ENCODE measurements at regions not wholly inside any gene's neighbourhood (a gene's known extent, or its start where the extent isn't known, plus 50 kb on each side); places are given as distances from the start of the nearest gene placed in this dataset.

DNA sequence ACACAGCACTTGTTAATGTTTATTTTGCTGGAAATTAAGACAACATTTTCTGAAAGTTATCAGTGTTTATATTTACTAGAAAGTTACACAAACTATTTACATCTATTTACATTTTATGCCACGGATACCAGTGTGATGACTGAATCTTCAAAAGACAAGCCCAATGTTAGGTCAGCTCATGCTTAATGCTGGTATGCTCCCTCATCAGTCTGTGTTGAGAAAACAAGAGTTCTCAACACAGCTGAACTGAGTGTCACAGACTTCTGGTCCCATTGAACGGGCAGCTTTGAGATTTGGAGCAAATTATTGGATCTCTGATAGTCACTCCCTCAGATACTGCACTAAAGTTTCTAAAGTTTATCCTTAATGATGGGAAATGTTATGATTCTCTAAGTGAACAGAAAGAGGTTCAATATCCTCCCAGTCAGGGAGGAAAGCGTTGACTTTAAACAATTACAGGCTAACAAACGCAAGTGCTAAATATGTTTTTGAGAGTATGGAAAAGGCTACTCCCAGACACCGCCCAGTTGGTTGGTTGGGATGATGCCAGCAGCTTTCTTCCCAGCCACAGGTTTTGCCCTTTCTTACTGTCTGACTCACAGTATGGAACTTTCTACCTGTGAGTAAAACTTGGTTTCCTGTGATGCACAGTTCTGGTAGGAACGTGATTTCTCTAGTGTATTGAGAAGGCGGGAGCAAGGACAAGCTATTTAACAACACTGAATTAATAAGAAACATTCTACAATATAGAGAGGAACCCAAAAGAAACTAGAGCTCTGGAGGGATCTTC lies 1293.6 kb upstream of the TENM3 start:
- no peaks in the 10 kb centered on the region for H3K27me3 ChIP-seq (ENCODE audit: control insufficient read depth in 1 of 2, insufficient read depth in 2 of 2, low read length in 2 of 2)
- H3K4me3 ChIP-seq (ENCODE audit: low read depth in 1 of 2, low read length in 2 of 2) = no peak overlapping the region
- no peaks in the 10 kb centered on the region for H3K36me3 ChIP-seq (ENCODE audit: control insufficient read depth in 1 of 2, insufficient read depth in 2 of 2, low read length in 2 of 2)
- H3K27ac ChIP-seq (ENCODE audit: low read depth, low read length) = no peak overlapping the region
- H3K4me1 ChIP-seq (ENCODE audit: control insufficient read depth in 1 of 2, insufficient read depth in 2 of 2, low read length in 2 of 2) = no peaks in the 10 kb centered on the region
- no peak overlapping the region for H3K9ac ChIP-seq (ENCODE audit: low read depth in 1 of 2, low read length in 2 of 2)
- no peaks in the 10 kb centered on the region for H3K9me3 ChIP-seq (ENCODE audit: control insufficient read depth in 1 of 2, low read length in 2 of 2)

GRCh38 chr4:180950377-180950776 lies 1292.8 kb upstream of the TENM3 start:
- H3K27me3 ChIP-seq (ENCODE audit: control insufficient read depth in 1 of 2, insufficient read depth in 2 of 2, low read length in 2 of 2) = no peaks in the 10 kb centered on the region
- no peaks in the 10 kb centered on the region for H3K9me3 ChIP-seq (ENCODE audit: control insufficient read depth in 1 of 2, low read length in 2 of 2)
- H3K4me3 ChIP-seq (ENCODE audit: low read depth in 1 of 2, low read length in 2 of 2) = no peak overlapping the region
- H3K36me3 ChIP-seq (ENCODE audit: control insufficient read depth in 1 of 2, insufficient read depth in 2 of 2, low read length in 2 of 2) = no peaks in the 10 kb centered on the region
- no peaks in the 10 kb centered on the region for H3K4me1 ChIP-seq (ENCODE audit: control insufficient read depth in 1 of 2, insufficient read depth in 2 of 2, low read length in 2 of 2)
- no peak overlapping the region for H3K9ac ChIP-seq (ENCODE audit: low read depth in 1 of 2, low read length in 2 of 2)
- no peak overlapping the region for H3K27ac ChIP-seq (ENCODE audit: low read depth, low read length)

DNA sequence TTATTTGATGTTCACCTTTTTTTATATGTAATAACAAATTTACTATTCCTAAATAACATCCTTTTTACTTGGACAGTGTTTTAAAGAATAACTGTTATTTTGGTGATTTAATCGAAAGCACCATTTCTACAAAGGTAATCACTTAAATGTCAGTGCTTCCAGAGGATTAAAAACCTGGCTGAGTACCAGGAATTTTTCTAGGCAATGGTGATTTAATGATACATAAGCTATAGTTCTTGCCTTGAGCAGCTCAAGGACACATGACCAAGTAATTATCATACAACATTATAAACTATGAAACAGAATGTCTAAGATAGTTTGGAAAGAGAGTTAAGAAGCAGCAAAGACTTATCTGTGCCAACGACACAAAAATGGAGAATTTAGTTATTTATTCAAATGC lies 1291.9 kb upstream of the TENM3 start:
- no peaks in the 10 kb centered on the region for H3K27me3 ChIP-seq (ENCODE audit: control insufficient read depth in 1 of 2, insufficient read depth in 2 of 2, low read length in 2 of 2)
- H3K4me1 ChIP-seq (ENCODE audit: control insufficient read depth in 1 of 2, insufficient read depth in 2 of 2, low read length in 2 of 2) = no peaks in the 10 kb centered on the region
- H3K9ac ChIP-seq (ENCODE audit: low read depth in 1 of 2, low read length in 2 of 2) = no peak overlapping the region
- H3K36me3 ChIP-seq (ENCODE audit: control insufficient read depth in 1 of 2, insufficient read depth in 2 of 2, low read length in 2 of 2) = no peaks in the 10 kb centered on the region
- no peaks in the 10 kb centered on the region for H3K9me3 ChIP-seq (ENCODE audit: control insufficient read depth in 1 of 2, low read length in 2 of 2)
- no peak overlapping the region for H3K4me3 ChIP-seq (ENCODE audit: low read depth in 1 of 2, low read length in 2 of 2)
- H3K27ac ChIP-seq (ENCODE audit: low read depth, low read length) = no peak overlapping the region

DNA sequence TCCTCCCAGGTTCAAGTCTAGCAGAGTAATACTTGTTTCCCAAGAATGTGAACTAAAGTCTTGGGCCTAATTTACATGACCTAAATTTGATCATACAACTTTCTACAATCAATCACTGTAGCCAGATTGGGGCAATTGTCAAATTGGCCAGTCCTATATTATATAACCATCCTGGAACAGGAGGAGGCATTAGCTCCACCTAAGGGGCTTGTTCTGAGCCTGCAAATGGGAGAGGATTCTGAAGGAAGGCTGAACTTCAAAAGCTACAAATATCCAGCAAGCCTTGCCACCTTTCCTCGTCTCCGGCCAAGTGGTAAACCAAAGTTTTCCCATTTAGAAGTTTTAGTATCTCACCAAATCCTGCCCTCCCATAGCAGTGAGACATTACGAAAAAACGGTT lies 1289.6 kb upstream of the TENM3 start:
- H3K36me3 ChIP-seq (ENCODE audit: control insufficient read depth in 1 of 2, insufficient read depth in 2 of 2, low read length in 2 of 2) = no peaks in the 10 kb centered on the region
- no peaks in the 10 kb centered on the region for H3K4me1 ChIP-seq (ENCODE audit: control insufficient read depth in 1 of 2, insufficient read depth in 2 of 2, low read length in 2 of 2)

GRCh38 chr4:180960743-180961401 lies 1282.3 kb upstream of the TENM3 start:
- no peaks in the 10 kb centered on the region for H3K9me3 ChIP-seq (ENCODE audit: control insufficient read depth in 1 of 2, low read length in 2 of 2)
- no peaks in the 10 kb centered on the region for H3K36me3 ChIP-seq (ENCODE audit: control insufficient read depth in 1 of 2, insufficient read depth in 2 of 2, low read length in 2 of 2)
- H3K27ac ChIP-seq (ENCODE audit: low read depth, low read length) = no peak overlapping the region
- no peaks in the 10 kb centered on the region for H3K4me1 ChIP-seq (ENCODE audit: control insufficient read depth in 1 of 2, insufficient read depth in 2 of 2, low read length in 2 of 2)
- H3K27me3 ChIP-seq (ENCODE audit: control insufficient read depth in 1 of 2, insufficient read depth in 2 of 2, low read length in 2 of 2) = no peaks in the 10 kb centered on the region
- H3K4me3 ChIP-seq (ENCODE audit: low read depth in 1 of 2, low read length in 2 of 2) = no peak overlapping the region
- no peak overlapping the region for H3K9ac ChIP-seq (ENCODE audit: low read depth in 1 of 2, low read length in 2 of 2)

More for the DNA sequence above, 1289.6 kb upstream of the TENM3 start:
- Histone ChIP-seq H3K27me3 (ENCODE audit: control insufficient read depth in 1 of 2, insufficient read depth in 2 of 2, low read length in 2 of 2) (no peaks in the 10 kb centered on the region), H3K4me3 (ENCODE audit: low read depth in 1 of 2, low read length in 2 of 2) (no peak overlapping the region), H3K9ac (ENCODE audit: low read depth in 1 of 2, low read length in 2 of 2) (no peak overlapping the region), H3K9me3 (ENCODE audit: control insufficient read depth in 1 of 2, low read length in 2 of 2) (no peaks in the 10 kb centered on the region), H3K27ac (ENCODE audit: low read depth, low read length) (no peak overlapping the region)

DNA sequence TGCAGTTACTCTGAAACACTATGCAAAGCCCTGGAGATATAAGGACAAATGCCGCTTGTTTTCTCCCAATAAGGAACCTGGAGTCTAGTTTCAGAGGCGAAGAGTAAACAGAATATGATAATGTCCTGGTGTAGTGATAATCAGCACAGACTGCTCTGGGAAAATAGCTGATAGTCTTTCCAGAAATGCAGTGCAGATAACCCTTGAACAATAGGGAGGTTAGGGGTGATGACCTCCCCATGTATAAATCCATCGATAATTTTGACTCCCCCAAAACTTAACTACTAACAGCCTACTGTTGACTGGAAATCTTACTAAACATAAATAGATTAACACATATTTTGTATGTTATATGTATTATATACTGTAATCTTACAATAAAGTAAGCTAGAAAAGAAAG lies 1280.9 kb upstream of the TENM3 start:
- H3K27ac ChIP-seq (ENCODE audit: low read depth, low read length) = no peak overlapping the region
- H3K9me3 ChIP-seq (ENCODE audit: control insufficient read depth in 1 of 2, low read length in 2 of 2) = no peaks in the 10 kb centered on the region
- H3K36me3 ChIP-seq (ENCODE audit: control insufficient read depth in 1 of 2, insufficient read depth in 2 of 2, low read length in 2 of 2) = no peaks in the 10 kb centered on the region

DNA sequence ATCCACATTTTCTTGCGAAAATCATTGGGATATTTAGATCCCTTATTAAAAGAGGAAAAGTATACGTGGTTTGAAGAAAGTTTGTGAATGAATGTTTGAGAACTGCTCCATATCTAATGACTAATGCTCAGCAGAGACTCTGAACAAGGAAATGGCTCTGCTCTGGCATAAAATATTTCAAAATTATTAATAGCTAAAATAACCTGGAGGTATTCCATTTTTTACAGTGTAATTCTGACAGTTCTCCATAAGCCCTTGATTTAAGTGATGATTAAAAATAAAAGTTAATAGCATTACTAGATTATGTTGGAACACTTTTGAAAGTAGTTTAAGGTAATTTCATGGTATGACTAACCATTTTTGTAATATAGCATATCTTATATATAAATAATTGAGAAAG lies 1276.9 kb upstream of the TENM3 start:
- Histone ChIP-seq H3K9me3 (ENCODE audit: control insufficient read depth in 1 of 2, low read length in 2 of 2) (no peaks in the 10 kb centered on the region), H3K4me1 (ENCODE audit: control insufficient read depth in 1 of 2, insufficient read depth in 2 of 2, low read length in 2 of 2) (no peaks in the 10 kb centered on the region), H3K27ac (ENCODE audit: low read depth, low read length) (no peak overlapping the region)

More for the DNA sequence above, 1280.9 kb upstream of the TENM3 start:
- no peaks in the 10 kb centered on the region for H3K4me1 ChIP-seq (ENCODE audit: control insufficient read depth in 1 of 2, insufficient read depth in 2 of 2, low read length in 2 of 2)
- no peaks in the 10 kb centered on the region for H3K27me3 ChIP-seq (ENCODE audit: control insufficient read depth in 1 of 2, insufficient read depth in 2 of 2, low read length in 2 of 2)
- no peak overlapping the region for H3K9ac ChIP-seq (ENCODE audit: low read depth in 1 of 2, low read length in 2 of 2)
- H3K4me3 ChIP-seq (ENCODE audit: low read depth in 1 of 2, low read length in 2 of 2) = no peak overlapping the region

DNA sequence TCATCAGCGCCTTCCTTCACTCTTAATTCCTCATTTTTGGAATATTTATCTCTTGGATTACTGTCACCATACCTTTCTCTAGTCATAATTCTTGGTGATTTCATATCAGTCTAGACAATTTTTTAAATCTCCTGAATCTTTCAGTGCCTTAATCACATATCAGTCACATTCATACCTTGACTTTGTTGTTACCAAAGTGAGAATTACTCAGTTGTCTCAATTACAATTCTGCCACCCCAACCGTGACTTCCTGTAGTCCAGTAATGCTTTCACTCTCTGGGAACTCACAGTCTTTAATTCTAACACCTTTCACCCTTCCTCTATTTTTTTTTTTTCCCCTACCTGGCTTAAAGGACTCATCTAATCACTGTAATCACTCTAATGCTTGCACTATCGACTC lies 1275.3 kb upstream of the TENM3 start:
- Histone ChIP-seq H3K9me3 (ENCODE audit: control insufficient read depth in 1 of 2, low read length in 2 of 2) (no peaks in the 10 kb centered on the region), H3K36me3 (ENCODE audit: control insufficient read depth in 1 of 2, insufficient read depth in 2 of 2, low read length in 2 of 2) (no peaks in the 10 kb centered on the region), H3K9ac (ENCODE audit: low read depth in 1 of 2, low read length in 2 of 2) (no peak overlapping the region), H3K27ac (ENCODE audit: low read depth, low read length) (no peak overlapping the region), H3K4me1 (ENCODE audit: control insufficient read depth in 1 of 2, insufficient read depth in 2 of 2, low read length in 2 of 2) (no peaks in the 10 kb centered on the region), H3K4me3 (ENCODE audit: low read depth in 1 of 2, low read length in 2 of 2) (no peak overlapping the region), H3K27me3 (ENCODE audit: control insufficient read depth in 1 of 2, insufficient read depth in 2 of 2, low read length in 2 of 2) (no peaks in the 10 kb centered on the region)

More for the DNA sequence above, 1276.9 kb upstream of the TENM3 start:
- no peaks in the 10 kb centered on the region for H3K27me3 ChIP-seq (ENCODE audit: control insufficient read depth in 1 of 2, insufficient read depth in 2 of 2, low read length in 2 of 2)
- no peak overlapping the region for H3K4me3 ChIP-seq (ENCODE audit: low read depth in 1 of 2, low read length in 2 of 2)
- no peaks in the 10 kb centered on the region for H3K36me3 ChIP-seq (ENCODE audit: control insufficient read depth in 1 of 2, insufficient read depth in 2 of 2, low read length in 2 of 2)
- H3K9ac ChIP-seq (ENCODE audit: low read depth in 1 of 2, low read length in 2 of 2) = no peak overlapping the region

DNA sequence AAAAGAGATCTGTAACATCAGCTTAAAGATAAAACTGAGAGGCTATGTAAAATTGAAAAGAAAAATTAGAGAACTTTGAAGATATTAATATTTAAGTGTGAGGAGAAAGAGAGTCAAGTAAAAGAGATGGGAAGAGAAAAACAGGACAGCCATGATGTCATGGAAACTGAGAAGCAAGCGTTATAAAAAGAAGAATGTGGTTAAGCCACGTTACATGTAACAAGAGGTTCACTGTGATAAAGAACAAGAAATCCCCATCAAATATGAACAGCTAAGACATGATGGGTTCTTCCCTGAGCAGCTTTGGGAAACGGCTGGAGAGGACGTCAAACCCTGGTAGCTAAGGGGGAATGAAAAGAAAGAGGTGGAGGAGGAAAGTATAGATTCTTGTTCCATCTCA lies 1269.3 kb upstream of the TENM3 start:
- Histone ChIP-seq H3K36me3 (ENCODE audit: control insufficient read depth in 1 of 2, insufficient read depth in 2 of 2, low read length in 2 of 2) (no peaks in the 10 kb centered on the region), H3K4me1 (ENCODE audit: control insufficient read depth in 1 of 2, insufficient read depth in 2 of 2, low read length in 2 of 2) (no peaks in the 10 kb centered on the region), H3K27ac (ENCODE audit: low read depth, low read length) (no peak overlapping the region), H3K9me3 (ENCODE audit: control insufficient read depth in 1 of 2, low read length in 2 of 2) (no peaks in the 10 kb centered on the region), H3K4me3 (ENCODE audit: low read depth in 1 of 2, low read length in 2 of 2) (no peak overlapping the region), H3K27me3 (ENCODE audit: control insufficient read depth in 1 of 2, insufficient read depth in 2 of 2, low read length in 2 of 2) (no peaks in the 10 kb centered on the region), H3K9ac (ENCODE audit: low read depth in 1 of 2, low read length in 2 of 2) (no peak overlapping the region)

DNA sequence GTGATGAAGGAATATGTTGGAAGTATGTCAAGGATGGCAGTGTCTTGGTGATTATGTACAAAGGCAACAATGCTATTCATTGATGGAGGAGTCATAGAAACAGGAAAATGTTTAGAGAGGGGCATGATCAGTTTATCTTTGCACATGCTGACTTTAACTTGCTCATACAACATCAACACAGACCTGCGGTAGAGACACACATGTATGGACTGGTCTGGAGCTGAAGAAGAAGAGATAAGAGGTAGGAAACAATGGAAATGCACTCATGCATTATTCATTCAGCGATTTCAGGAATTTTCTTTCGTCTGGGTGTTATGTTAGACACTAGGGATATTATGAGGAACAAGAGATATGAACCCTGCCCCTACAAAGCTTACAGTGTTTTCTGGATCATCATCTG lies 1252.3 kb upstream of the TENM3 start:
- no peak overlapping the region for H3K9ac ChIP-seq (ENCODE audit: low read depth in 1 of 2, low read length in 2 of 2)
- H3K4me3 ChIP-seq (ENCODE audit: low read depth in 1 of 2, low read length in 2 of 2) = no peak overlapping the region
- H3K27ac ChIP-seq (ENCODE audit: low read depth, low read length) = no peak overlapping the region
- no peaks in the 10 kb centered on the region for H3K36me3 ChIP-seq (ENCODE audit: control insufficient read depth in 1 of 2, insufficient read depth in 2 of 2, low read length in 2 of 2)
- H3K4me1 ChIP-seq (ENCODE audit: control insufficient read depth in 1 of 2, insufficient read depth in 2 of 2, low read length in 2 of 2) = no peaks in the 10 kb centered on the region
- H3K9me3 ChIP-seq (ENCODE audit: control insufficient read depth in 1 of 2, low read length in 2 of 2) = no peaks in the 10 kb centered on the region
- H3K27me3 ChIP-seq (ENCODE audit: control insufficient read depth in 1 of 2, insufficient read depth in 2 of 2, low read length in 2 of 2) = no peaks in the 10 kb centered on the region
